CD4-positive, alpha-beta T cell (primary cell): ENCODE measurements at regions not wholly inside any gene's neighbourhood (a gene's known extent, or its start where the extent isn't known, plus 50 kb on each side); places are given as distances from the start of the nearest gene placed in this dataset.

Experiments
- ATAC-seq: fragments of 200-7000 bp; cut with Tn5 transposase; one replicate; pipeline ENCODE4 v1.10.0; 2022; ENCODE audit warnings: mild to moderate bottlenecking; ENCODE audit not compliant: poor library complexity
- CTCF ChIA-PET: fragments of 350-600 bp; sonication (Branson Sonifier 250); formaldehyde crosslinking; loops from one replicate; lab custom pipeline; 2021; ENCODE audit warnings: antibody characterized with exemption, inconsistent platforms; lab: Charles Lee
- POLR2A ChIA-PET: fragments of 350-600 bp; sonication (Branson Sonifier 250); formaldehyde crosslinking; loops from one replicate; lab custom pipeline; 2021; ENCODE audit warnings: antibody characterized with exemption, inconsistent platforms; lab: Charles Lee
- DNase-seq, 14 experiments: peaks; one replicate each; pipeline ENCODE4 v3.0.0-alpha.2; 2013 to 2020; ENCODE audit warnings: mixed read lengths in 2 of 14
- H3K27ac ChIP-seq, 2 donors: one replicate each; pipeline versions ENCODE4 v1.5.1 to v1.7.0; 2013; ENCODE audit warnings: low read length in 2 of 2, low read depth in 1 of 2, mild to moderate bottlenecking in 1 of 2
- H3K27me3 ChIP-seq, 2 experiments: 1 replicate in 1 of 2; 2 replicates in 1 of 2; pipeline versions ENCODE4 v1.6.1 to v1.7.0; 2013; ENCODE audit warnings: low read length in 2 of 2, control low read depth in 1 of 2, mild to moderate bottlenecking in 1 of 2, moderate library complexity in 1 of 2; ENCODE audit not compliant: insufficient read depth in 2 of 2, control insufficient read depth in 1 of 2
- H3K36me3 ChIP-seq: one replicate; pipeline ENCODE4 v1.6.1; 2013; ENCODE audit warnings: low read length, control low read depth; ENCODE audit not compliant: insufficient read depth
- H3K4me1 ChIP-seq: one replicate; pipeline ENCODE4 v1.6.1; 2013; ENCODE audit warnings: low read length, control low read depth; ENCODE audit not compliant: insufficient read depth
- H3K4me3 ChIP-seq: one replicate; pipeline ENCODE4 v1.5.1; 2013; ENCODE audit warnings: mild to moderate bottlenecking, low read length, moderate library complexity
- H3K9me3 ChIP-seq, 2 experiments: 1 replicate in 1 of 2; 2 replicates in 1 of 2; pipeline versions ENCODE4 v1.6.1 to v1.7.0; 2013; ENCODE audit warnings: low read length in 2 of 2, mild to moderate bottlenecking in 2 of 2, control low read depth in 1 of 2, moderate library complexity in 1 of 2; ENCODE audit not compliant: control insufficient read depth in 1 of 2, insufficient read depth in 1 of 2
- H3K27ac Mint-ChIP-seq: one replicate; pipeline ENCODE4 v1.8.0; 2020; ENCODE audit warnings: mixed read lengths
- H3K27me3 Mint-ChIP-seq: one replicate; pipeline ENCODE4 v1.8.0; 2021; ENCODE audit warnings: mixed read lengths
- H3K36me3 Mint-ChIP-seq: one replicate; pipeline ENCODE4 v1.8.0; 2021; ENCODE audit warnings: low read depth, mixed read lengths
- H3K4me1 Mint-ChIP-seq: one replicate; pipeline ENCODE4 v1.8.0; 2021; ENCODE audit warnings: low read depth, mixed read lengths
- H3K4me3 Mint-ChIP-seq: one replicate; pipeline ENCODE4 v1.8.0; 2020; ENCODE audit warnings: mild to moderate bottlenecking, mixed read lengths
- H3K9me3 Mint-ChIP-seq: one replicate; pipeline ENCODE4 v1.8.0; 2020; ENCODE audit warnings: mixed read lengths
- CTCF ChIP-seq: fragments of 200-600 bp; IDR thresholded peaks from one replicate; pipeline ENCODE4 v1.8.0; 2022; ENCODE audit warnings: antibody characterized with exemption, mild to moderate bottlenecking
- intact Hi-C, 2 experiments: fragments of 100-400 bp; cut with DNase I in 1 of 2; cut with micrococcal nuclease in 1 of 2; formaldehyde crosslinking; loops; one replicate each; pipeline versions ENCODE4 v1.15.1 to v1.9.0; 2023 to 2025; cut with DNase I, micrococcal nuclease

GRCh38 chr22:27230189-27230588 is 571.4 kb downstream of the MN1 start:
- TF ChIP-seq CTCF = no peak
- no peaks in the 10 kb centered on the region for H3K4me1 Mint-ChIP-seq
- H3K9me3 Mint-ChIP-seq = peaks cover 2% of the 10 kb centered on the region
- H3K27ac Mint-ChIP-seq = no peak overlapping the region
- no peak overlapping the region for H3K4me3 Mint-ChIP-seq
- H3K36me3 ChIP-seq = no peaks in the 10 kb centered on the region
- DNase-seq (no peak), ATAC-seq (no peak)
- H3K9me3 ChIP-seq = peaks cover 0 to 5% of the 10 kb centered on the region in 2 experiments
- H3K27me3 ChIP-seq = peaks cover 0 to 7% of the 10 kb centered on the region in 2 experiments
- ChIA-PET CTCF (no interaction called here), POLR2A (no interaction called here)
- peaks cover 31% of the 10 kb centered on the region for H3K27me3 Mint-ChIP-seq
- no peaks in the 10 kb centered on the region for H3K36me3 Mint-ChIP-seq
- H3K27ac ChIP-seq = no peak overlapping the region
- no peak overlapping the region for H3K4me3 ChIP-seq
- H3K4me1 ChIP-seq = no peaks in the 10 kb centered on the region
- intact Hi-C loops = no loop called here

GRCh38 chr22:27231266-27231665 is 570.3 kb downstream of the MN1 start:
- Mint-ChIP-seq H3K27me3 (peaks cover 34% of the 10 kb centered on the region), H3K4me1 (no peaks in the 10 kb centered on the region), H3K4me3 (no peak overlapping the region), H3K9me3 (peaks cover 2% of the 10 kb centered on the region), H3K36me3 (no peaks in the 10 kb centered on the region), H3K27ac (no peak overlapping the region)
- Histone ChIP-seq H3K27me3 (peaks cover 0 to 7% of the 10 kb centered on the region in 2 experiments), H3K27ac (no peak overlapping the region), H3K9me3 (peaks cover 0 to 5% of the 10 kb centered on the region in 2 experiments), H3K36me3 (no peaks in the 10 kb centered on the region), H3K4me3 (no peak overlapping the region), H3K4me1 (no peaks in the 10 kb centered on the region)
- intact Hi-C loops = no loop called here
- no peak for ATAC-seq
- no peak for TF ChIP-seq CTCF
- CTCF ChIA-PET = no interaction called here
- POLR2A ChIA-PET = no interaction called here
- DNase-seq = no peak

GRCh38 chr22:27232077-27232476 is 569.5 kb downstream of the MN1 start:
- H3K36me3 ChIP-seq = no peaks in the 10 kb centered on the region
- no peak for TF ChIP-seq CTCF
- no peak overlapping the region for H3K27ac ChIP-seq
- DNase-seq (no peak), ATAC-seq (no peak)
- POLR2A ChIA-PET = no interaction called here
- no peak overlapping the region for H3K27ac Mint-ChIP-seq
- H3K4me1 ChIP-seq = no peaks in the 10 kb centered on the region
- H3K4me1 Mint-ChIP-seq = no peaks in the 10 kb centered on the region
- H3K9me3 ChIP-seq = peaks cover 0 to 5% of the 10 kb centered on the region in 2 experiments
- no peak overlapping the region for H3K4me3 ChIP-seq
- H3K9me3 Mint-ChIP-seq = peaks cover 2% of the 10 kb centered on the region
- intact Hi-C loops = no loop called here
- peaks cover 37% of the 10 kb centered on the region for H3K27me3 Mint-ChIP-seq
- CTCF ChIA-PET = interaction anchor here (0.5 kb wide), 1 partner anchor 408 kb away, joined by 3 read pairs; no protein-coding TSS in a partner anchor
- H3K27me3 ChIP-seq = peaks cover 0 to 7% of the 10 kb centered on the region in 2 experiments
- no peak overlapping the region for H3K4me3 Mint-ChIP-seq
- no peaks in the 10 kb centered on the region for H3K36me3 Mint-ChIP-seq
